Body of pancreas (tissue), 4 donors: ENCODE measurements at regions not wholly inside any gene's neighbourhood (a gene's known extent, or its start where the extent isn't known, plus 50 kb on each side); places are given as distances from the start of the nearest gene placed in this dataset.
"Not testable (repeated sequence)": the region's sequence is repeated elsewhere in the genome, so short reads cannot be mapped to it uniquely, and the experiment has no call there.

Source experiments
- POLR2A ChIP-seq, 3 donors: fragments of 450-650 bp; IDR thresholded peaks; one replicate each; pipeline ENCODE4 v1.6.1; 2016; ENCODE audit warnings: antibody characterized with exemption in 3 of 3, mild to moderate bottlenecking in 2 of 3
- TF ChIP-seq, protein P1 (sequence below), 7 experiments: fragments of 450-650 bp in 4 of 7; fragments of 200-600 bp in 3 of 7; sonication (generic) in 3 of 7; IDR thresholded peaks; one replicate each; pipeline ENCODE4 v1.5.1; 2016 to 2019; ENCODE audit warnings: antibody characterized with exemption in 7 of 7

DNA sequence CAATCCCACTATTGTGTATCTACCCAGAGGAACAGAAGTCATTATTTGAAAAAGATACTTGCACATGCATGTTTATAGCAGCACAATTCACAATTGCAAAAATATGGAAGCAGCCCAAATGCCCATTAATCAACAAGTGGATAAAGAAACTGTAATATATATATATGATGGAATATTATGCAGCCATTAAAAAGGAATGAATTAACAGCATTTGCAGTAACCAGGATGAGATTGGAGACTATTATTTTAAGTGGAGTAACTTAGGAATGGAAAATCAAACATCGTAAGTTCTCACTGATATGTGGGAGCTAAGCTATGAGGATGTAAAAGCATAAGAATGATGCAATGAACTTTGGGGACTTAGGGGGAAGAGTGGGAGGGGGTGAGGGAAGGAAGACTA, 64.7 kb downstream of the RPL22L1 start:
- TF ChIP-seq, protein P1, sequence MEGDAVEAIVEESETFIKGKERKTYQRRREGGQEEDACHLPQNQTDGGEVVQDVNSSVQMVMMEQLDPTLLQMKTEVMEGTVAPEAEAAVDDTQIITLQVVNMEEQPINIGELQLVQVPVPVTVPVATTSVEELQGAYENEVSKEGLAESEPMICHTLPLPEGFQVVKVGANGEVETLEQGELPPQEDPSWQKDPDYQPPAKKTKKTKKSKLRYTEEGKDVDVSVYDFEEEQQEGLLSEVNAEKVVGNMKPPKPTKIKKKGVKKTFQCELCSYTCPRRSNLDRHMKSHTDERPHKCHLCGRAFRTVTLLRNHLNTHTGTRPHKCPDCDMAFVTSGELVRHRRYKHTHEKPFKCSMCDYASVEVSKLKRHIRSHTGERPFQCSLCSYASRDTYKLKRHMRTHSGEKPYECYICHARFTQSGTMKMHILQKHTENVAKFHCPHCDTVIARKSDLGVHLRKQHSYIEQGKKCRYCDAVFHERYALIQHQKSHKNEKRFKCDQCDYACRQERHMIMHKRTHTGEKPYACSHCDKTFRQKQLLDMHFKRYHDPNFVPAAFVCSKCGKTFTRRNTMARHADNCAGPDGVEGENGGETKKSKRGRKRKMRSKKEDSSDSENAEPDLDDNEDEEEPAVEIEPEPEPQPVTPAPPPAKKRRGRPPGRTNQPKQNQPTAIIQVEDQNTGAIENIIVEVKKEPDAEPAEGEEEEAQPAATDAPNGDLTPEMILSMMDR (IDR thresholded peaks at IDR 0.05): not testable (repeated sequence)
- not testable (repeated sequence) for TF ChIP-seq POLR2A (IDR thresholded peaks at IDR 0.05)
